Esophagus mucosa (tissue), 1 donor: ENCODE measurements at regions not wholly inside any gene's neighbourhood (a gene's known extent, or its start where the extent isn't known, plus 50 kb on each side); places are given as distances from the start of the nearest gene placed in this dataset.

ENCODE experiments used
- ATAC-seq: fragments of 200-7000 bp; cut with Tn5 transposase; one replicate; pipeline ENCODE4 v1.9.1; 2020
- donor health status: DM: yes; HTN: yes; CAD: no.

DNA sequence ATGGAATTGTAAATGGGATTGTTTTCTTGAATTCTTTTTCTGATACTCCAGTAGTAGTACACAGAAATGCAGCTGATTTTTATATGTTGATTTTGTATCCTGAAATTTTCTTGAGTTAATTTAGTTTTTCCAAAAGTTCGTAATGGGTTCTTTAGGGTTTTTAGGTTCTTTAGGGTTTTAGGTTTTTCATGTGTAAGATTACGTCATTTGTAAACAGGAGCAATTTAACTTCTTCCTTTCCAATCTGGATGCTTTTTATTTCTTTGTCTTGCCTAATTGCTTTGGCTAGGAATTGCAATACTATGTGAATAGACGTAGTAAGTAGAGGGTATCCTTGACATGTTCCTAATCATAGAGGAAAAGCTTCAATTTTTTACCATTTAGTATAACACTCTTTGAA, 568.6 kb downstream of the MMUT start:
- ATAC-seq, result no peak

DNA sequence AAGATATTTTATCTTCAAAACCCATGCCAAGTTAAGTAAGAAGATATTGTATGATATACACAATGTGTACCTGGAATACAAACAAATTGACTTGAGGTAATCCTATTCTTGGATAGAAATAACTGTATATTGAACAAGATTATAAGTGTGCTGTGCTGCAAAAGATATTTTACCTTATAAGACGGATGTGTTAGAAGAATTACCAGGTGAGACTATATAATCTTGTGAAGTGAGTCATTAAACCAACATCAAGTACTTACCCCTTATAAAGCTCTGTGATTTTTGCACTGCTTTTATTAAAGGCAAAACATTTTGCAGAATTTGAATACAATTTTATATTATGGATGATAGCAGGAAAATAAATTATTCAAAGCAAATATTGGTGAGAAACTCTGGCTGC, 570.0 kb downstream of the MMUT start:
- no peak for ATAC-seq

- no peak for ATAC-seq
These were observed 571.7 kb downstream of the MMUT start for GRCh38 chr6:48891308-48891707.

GRCh38 chr6:48889429-48889828, 573.6 kb downstream of the MMUT start:
- ATAC-seq, result peak; percentile 51

- ATAC-seq, result no peak
These were observed 579.9 kb downstream of the MMUT start for GRCh38 chr6:48883116-48883515.

DNA sequence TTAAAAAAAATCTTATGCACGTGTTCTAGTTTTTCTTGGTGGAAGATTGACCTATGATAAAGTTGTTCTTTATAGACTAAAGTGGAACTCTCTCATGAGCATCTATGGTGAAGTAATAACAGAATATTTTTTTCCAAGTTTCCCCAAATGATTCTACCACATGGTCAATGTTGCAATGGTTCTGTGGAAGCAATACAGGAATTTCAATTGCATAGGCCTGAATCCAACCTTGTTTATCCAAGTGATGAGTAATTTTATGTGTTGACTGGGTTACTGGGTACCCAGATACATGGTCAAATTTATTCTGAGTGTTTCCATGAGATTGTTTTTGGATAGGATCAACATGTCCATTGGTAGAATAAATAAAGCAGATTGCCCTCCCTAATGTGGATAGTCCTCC, 581.5 kb downstream of the MMUT start:
- ATAC-seq, result no peak

DNA sequence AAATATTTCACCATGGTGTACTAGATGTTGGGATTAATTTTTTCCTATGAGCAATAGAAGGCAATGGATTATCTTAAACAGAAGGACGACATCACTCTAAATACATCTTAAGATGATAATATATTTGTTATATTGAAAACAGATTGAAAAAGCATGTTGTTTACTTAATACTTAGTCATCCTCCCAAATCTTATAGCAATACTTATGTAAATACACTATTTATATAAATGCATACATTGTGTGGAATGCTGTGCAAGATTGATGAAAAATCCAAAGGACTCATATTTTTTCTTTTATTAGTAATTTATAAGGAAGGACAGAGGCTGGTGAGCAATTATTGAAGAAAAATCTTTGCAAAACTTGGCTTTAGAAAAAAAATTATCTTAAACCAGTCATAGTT, 593.5 kb downstream of the MMUT start:
- no peak for ATAC-seq

GRCh38 chr6:48866682-48867081, 596.4 kb downstream of the MMUT start:
- ATAC-seq, result no peak

DNA sequence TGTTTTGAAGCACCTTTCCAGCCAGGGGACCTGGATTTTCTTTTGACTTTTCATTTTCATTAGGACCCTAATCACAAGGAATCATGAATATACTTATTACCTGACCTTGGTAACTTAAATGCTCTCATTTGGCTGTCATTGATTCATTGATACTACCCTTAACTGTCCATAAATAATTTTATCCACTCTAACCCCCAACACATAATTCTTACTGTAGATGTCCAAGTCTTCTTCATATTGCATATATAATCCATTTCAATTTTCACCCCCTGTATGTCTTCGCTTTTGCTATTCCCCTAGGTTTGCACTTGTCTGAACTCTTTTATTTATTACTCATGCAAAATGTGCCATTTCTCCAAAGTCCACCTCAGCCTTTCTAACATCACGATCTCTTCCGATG, 602.9 kb downstream of the MMUT start:
- no peak for ATAC-seq

DNA sequence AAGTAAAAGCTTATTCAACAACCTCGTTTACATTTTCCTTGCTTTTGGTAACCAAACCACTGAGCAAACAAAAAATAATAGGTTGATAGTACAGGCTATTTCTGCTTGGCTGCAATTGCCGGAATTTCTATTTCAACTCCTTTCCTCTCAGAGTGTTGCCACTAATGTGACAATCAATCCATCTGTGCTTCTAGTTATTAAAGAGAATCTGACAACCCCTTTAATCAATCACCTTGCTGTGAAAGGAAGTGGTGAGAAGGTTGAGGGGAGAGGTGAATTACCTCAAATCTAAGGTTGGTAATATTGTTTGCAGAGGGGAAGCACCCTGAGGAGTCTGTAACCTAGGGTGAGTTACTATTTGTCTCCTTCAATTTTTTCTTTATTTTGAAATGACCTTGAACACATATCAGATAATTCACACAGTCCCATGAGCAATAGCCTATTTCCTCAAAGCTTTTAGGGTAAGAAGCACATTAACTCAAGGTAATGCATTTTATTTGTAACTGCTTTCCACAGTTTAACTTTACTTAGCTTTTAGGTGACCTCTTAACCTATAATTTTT, 603.4 kb downstream of the MMUT start:
- no peak for ATAC-seq

DNA sequence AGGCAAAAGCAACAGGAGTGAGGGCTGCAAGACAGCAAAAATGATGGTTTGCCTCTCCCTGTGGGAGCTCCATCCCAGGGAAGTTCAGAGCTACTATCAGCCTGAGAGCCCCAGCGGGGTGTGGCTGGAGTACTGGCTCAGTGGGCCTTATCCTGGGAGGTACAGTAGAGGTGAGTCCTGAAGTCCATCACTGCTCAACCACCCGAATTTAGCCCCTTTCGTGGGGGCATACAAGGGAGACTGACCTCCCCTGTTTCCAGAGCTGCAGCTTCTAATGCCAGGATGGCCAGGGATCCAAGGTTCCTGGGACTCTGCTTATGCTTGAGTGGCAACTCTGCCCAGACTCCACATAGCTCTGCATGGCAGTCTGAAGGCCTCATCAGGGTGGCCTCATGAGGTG, 617.8 kb downstream of the MMUT start:
- no peak for ATAC-seq

GRCh38 chr6:48844696-48845095, 618.4 kb downstream of the MMUT start:
- ATAC-seq, result no peak

DNA sequence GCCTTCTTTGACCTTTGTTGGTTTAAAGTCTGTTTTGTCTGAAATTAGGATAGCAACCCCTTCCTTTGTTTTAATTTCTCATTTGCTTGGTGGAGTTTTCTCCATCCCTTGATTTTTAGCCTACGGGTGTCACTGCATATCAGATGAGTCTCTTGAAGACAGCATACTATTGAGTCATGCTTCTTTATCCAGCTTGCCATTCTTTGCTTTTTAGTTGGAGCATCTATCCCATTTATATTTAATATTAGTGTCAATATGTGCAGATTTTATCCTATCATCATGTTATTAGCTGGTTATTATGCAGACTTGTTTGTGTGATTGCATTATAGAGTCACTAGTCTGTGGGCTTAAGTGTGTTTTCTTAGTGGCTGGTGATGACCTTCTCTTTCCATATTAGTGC, 622.2 kb downstream of the MMUT start:
- no peak for ATAC-seq

DNA sequence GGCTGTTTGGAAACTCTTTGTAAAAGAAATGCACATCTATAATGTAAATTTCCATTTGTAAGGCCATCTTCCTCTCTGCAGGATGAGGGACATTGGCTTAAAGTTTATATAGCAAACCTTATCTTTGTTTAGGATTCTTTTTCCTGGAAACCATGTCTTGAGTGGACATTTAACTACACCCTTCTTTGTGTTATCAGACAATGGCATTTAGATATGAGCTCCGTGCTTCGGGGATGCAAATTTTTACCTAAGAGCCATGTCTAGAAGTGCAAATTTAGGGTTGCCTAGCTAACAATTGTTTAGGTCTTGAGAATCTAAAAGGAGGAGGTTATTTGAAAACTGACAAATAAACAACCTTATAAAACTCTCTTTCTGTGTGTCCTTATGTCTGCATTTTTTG, 623.8 kb downstream of the MMUT start:
- no peak for ATAC-seq

- no peak for ATAC-seq
These were observed 625.3 kb downstream of the MMUT start for GRCh38 chr6:48837744-48838143.

- no peak for ATAC-seq
These were observed 627.6 kb downstream of the MMUT start for GRCh38 chr6:48835421-48835958.

GRCh38 chr6:48834706-48835105, 628.3 kb downstream of the MMUT start:
- ATAC-seq, result no peak

GRCh38 chr6:48833916-48834315, 629.1 kb downstream of the MMUT start:
- no peak for ATAC-seq

- peak; percentile 99 for ATAC-seq
These were observed 636.0 kb downstream of the MMUT start for GRCh38 chr6:48826901-48827701.

- ATAC-seq, result no peak
These were observed 636.9 kb downstream of the MMUT start for GRCh38 chr6:48826152-48826515.

DNA sequence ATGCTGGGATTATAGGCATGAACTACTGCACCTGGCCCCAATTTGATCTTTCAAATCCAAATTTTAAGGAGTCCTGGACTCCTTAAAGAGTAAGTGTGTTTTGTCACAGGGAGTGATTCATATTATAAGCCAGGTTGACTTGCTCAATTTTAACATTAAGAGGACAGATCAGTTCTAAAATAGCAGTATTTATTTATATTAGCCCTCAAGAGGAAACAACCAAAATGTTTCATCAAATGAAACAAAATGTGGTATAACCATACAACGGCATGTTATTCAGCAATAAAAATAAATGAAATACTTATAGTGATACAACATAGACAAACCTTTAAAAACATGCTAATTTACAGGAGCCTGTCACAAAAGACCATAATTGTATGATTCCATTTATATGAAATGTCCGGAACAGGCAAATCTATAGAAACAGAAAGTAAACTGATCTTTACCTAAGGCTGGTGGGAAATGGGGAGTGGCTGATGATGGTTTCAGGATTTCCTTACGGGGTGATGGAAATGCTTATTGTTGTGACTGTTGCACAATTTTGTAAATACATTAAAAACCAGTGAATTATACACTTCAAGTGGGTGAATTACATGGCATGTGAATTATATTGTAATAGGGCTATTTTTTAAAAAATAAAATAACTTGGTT, 637.4 kb downstream of the MMUT start:
- no peak for ATAC-seq

DNA sequence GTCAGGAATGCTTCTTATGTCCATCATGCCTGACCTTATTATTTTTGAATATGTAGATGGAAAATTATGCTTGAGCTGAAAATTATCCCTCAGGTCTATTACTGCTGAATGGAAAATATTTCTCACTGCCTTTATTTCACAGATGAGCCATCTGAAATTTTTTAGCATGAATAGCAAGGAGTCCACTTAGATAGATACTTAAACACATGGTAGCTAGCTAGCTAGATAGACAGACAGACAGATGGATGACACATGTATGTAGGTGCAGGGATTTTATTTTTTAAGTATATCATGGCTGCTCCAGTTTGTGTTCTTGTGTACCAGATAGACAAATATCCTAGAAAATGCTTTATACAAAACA, 645.0 kb downstream of the MMUT start:
- no peak for ATAC-seq

DNA sequence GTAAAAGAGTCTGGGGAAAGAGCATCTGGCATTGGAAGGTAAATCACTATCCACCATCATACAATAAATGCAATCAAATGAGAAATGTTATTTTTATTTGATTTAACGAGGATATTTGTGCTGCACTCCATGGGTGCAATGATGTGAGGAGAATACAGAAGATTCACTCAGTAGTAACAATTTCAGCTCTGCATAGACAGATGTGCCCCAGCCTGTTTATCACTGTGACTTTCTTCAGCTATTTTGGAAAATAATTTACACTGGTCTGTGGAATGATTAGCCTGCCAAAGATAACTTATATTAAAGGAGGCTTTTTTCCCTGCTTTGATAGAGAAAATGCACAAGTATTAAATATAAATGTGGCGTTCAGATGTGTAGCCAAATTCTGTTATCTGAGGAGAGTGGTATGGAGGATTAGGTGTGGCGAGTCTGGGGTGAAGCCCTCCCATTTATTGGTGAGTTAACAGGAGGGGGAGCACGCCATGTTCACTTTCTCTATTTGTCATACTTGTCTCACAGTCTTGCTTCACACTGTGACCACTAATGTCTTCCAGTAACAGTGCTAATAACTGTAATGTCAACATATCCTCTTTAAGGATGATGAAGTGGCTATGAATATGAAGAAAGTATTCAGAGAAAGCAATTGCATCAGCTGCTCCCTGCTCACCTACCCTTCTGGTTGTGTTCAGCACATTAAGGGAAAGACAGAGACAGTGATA, 645.6 kb downstream of the MMUT start:
- ATAC-seq, result peak; percentile 28
